Uterus (tissue), 2 donors: ENCODE measurements at regions not wholly inside any gene's neighbourhood (a gene's known extent, or its start where the extent isn't known, plus 50 kb on each side); places are given as distances from the start of the nearest gene placed in this dataset.

ENCODE experiments used
- CTCF ChIP-seq, 4 experiments: fragments of 200-600 bp in 2 of 4; fragments of 450-650 bp in 2 of 4; sonication (generic) in 2 of 4; IDR thresholded peaks; one replicate each; pipeline ENCODE4 v1.5.1; 2016 to 2019; ENCODE audit warnings: antibody characterized with exemption in 4 of 4, mild to moderate bottlenecking in 2 of 4, moderate library complexity in 1 of 4
- POLR2A ChIP-seq, 2 donors: fragments of 450-650 bp; IDR thresholded peaks; one replicate each; pipeline ENCODE4 v1.6.1; 2016; ENCODE audit warnings: antibody characterized with exemption in 2 of 2, mild to moderate bottlenecking in 1 of 2, moderate library complexity in 1 of 2

GRCh38 chr15:39157882-39158281 lies 423.0 kb upstream of the THBS1 start:
- no peak for TF ChIP-seq POLR2A (IDR thresholded peaks at IDR 0.05)
- no peak for TF ChIP-seq CTCF (IDR thresholded peaks at IDR 0.05)
